Thoracic aorta (tissue), 2 donors: ENCODE measurements at regions not wholly inside any gene's neighbourhood (a gene's known extent, or its start where the extent isn't known, plus 50 kb on each side); places are given as distances from the start of the nearest gene placed in this dataset.

ENCODE experiments used
- ATAC-seq: fragments of 150-250 bp; one replicate; pipeline ENCODE4 v1.8.0; 2017; ENCODE audit warnings: low read depth; ENCODE audit not compliant: insufficient number of reproducible peaks, low FRiP score
- DNase-seq: peaks from one replicate; pipeline ENCODE4 v3.0.0-alpha.2; 2020; ENCODE audit warnings: low spot score
- H3K27ac ChIP-seq, 2 donors: fragments of 200-600 bp; sonication (generic); 1 replicate in 1 of 2; 2 replicates in 1 of 2; pipeline ENCODE4 v1.5.1; 2016; ENCODE audit warnings: mild to moderate bottlenecking in 2 of 2, moderate library complexity in 2 of 2
- H3K27me3 ChIP-seq: fragments of 200-600 bp; sonication (generic); replicated peaks from 2 replicates; pipeline ENCODE4 v1.6.0; 2016; ENCODE audit warnings: mild to moderate bottlenecking; ENCODE audit not compliant: insufficient read depth
- H3K36me3 ChIP-seq: fragments of 200-600 bp; sonication (generic); one replicate; pipeline ENCODE4 v1.5.1; 2016
- H3K4me1 ChIP-seq, 2 donors: fragments of 200-600 bp; sonication (generic); 1 replicate in 1 of 2; 2 replicates in 1 of 2; pipeline versions ENCODE4 v1.5.1 to v1.6.0; 2016; ENCODE audit warnings: low read depth in 2 of 2, mild to moderate bottlenecking in 1 of 2; ENCODE audit not compliant: control insufficient read depth in 1 of 2
- H3K4me3 ChIP-seq: fragments of 200-600 bp; sonication (generic); 2 replicates; pipeline ENCODE4 v1.5.1; 2016; ENCODE audit warnings: mild to moderate bottlenecking
- H3K9me3 ChIP-seq: fragments of 200-600 bp; sonication (generic); 2 replicates; pipeline ENCODE4 v1.5.1; 2016
- TF ChIP-seq, protein P1 (sequence below): fragments of 200-600 bp; sonication (generic); IDR thresholded peaks from one replicate; pipeline ENCODE4 v1.5.1; 2019; ENCODE audit warnings: antibody characterized with exemption

DNA sequence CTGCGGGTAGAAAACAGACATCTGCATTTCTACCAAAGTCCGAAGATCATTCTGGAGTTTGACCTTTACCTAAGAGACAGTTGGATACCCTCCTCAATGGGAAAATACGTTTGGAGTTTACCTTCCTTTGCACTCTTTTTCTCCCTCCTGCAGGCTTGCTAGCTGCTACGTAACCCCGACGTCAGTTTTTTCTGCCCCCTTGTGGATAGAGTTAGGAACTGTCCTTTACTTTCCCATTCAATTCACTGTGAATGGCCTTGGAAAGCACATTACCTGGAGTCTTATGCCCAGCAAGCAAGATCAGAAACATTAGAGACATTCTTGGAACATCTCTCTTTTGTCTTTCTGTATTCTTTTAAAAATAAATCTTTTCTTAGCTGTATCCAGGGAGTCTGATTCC is 250.7 kb downstream of the NAP1L3 start:
- Histone ChIP-seq H3K4me3 (no peak overlapping the region), H3K27me3 (no peaks in the 10 kb centered on the region), H3K36me3 (no peaks in the 10 kb centered on the region), H3K27ac (no peak overlapping the region), H3K4me1 (no peaks in the 10 kb centered on the region), H3K9me3 (no peaks in the 10 kb centered on the region)
- TF ChIP-seq, protein P1, sequence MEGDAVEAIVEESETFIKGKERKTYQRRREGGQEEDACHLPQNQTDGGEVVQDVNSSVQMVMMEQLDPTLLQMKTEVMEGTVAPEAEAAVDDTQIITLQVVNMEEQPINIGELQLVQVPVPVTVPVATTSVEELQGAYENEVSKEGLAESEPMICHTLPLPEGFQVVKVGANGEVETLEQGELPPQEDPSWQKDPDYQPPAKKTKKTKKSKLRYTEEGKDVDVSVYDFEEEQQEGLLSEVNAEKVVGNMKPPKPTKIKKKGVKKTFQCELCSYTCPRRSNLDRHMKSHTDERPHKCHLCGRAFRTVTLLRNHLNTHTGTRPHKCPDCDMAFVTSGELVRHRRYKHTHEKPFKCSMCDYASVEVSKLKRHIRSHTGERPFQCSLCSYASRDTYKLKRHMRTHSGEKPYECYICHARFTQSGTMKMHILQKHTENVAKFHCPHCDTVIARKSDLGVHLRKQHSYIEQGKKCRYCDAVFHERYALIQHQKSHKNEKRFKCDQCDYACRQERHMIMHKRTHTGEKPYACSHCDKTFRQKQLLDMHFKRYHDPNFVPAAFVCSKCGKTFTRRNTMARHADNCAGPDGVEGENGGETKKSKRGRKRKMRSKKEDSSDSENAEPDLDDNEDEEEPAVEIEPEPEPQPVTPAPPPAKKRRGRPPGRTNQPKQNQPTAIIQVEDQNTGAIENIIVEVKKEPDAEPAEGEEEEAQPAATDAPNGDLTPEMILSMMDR: peak; percentile 42
- DNase-seq: no peak
- ATAC-seq: no peak

DNA sequence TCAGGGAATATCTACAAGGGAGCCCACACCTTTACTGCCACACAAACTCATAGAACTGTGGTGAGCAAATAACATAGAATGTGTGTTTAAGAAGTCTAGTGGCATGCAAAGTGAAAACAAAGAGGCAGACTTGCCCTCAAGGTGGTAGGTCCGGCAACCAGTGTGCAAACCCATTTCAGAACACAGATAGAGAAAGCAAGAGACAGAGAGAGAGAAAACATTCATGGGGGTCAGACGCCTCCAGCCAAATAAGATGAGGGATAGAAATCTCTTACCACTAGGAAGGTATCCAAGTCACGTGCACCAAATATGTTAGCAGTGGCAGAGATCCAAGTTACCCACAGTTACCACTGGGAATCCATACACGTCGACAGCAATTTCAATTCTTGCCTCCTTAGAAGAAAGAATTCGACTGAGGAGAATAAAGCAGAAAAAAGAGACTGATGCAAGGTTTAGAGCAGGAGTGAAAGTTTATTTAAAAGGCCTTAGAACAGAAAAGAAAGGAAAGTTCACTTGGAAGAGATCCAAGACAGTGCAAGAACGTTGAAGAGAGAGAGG is 252.8 kb downstream of the NAP1L3 start:
- no peak overlapping the region for H3K27ac ChIP-seq
- no peak for DNase-seq
- no peak overlapping the region for H3K4me3 ChIP-seq
- H3K36me3 ChIP-seq: no peaks in the 10 kb centered on the region
- no peaks in the 10 kb centered on the region for H3K4me1 ChIP-seq
- H3K27me3 ChIP-seq: no peaks in the 10 kb centered on the region
- ATAC-seq: no peak
- no peaks in the 10 kb centered on the region for H3K9me3 ChIP-seq
- TF ChIP-seq, protein P1: no peak

DNA sequence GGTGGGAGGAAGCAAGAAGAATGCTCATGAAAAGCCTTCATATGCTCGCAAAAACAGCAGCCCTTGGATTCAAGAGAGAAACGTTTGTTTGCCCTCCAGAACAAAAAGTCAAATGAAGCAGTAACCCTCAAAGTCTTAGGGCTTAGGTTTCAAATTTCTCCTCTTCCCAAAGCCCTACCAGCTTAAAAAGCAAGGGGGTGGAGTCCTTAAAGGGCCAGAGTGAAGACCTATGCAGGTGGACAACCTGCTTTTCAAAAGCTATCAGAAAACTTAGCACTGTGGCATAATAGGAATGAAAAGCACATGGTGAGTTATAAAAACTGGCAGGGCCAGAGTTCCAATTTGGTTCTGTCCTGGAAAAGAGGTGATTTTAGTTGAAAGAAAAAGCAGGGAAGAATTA is 253.3 kb downstream of the NAP1L3 start:
- ATAC-seq (no peak), DNase-seq (no peak)
- Histone ChIP-seq H3K4me1 (no peaks in the 10 kb centered on the region), H3K36me3 (no peaks in the 10 kb centered on the region), H3K27ac (no peak overlapping the region), H3K4me3 (no peak overlapping the region), H3K27me3 (no peaks in the 10 kb centered on the region), H3K9me3 (no peaks in the 10 kb centered on the region)
- TF ChIP-seq, protein P1: no peak

- ATAC-seq (peak; percentile 28), DNase-seq (no peak)
- H3K27me3 ChIP-seq: no peaks in the 10 kb centered on the region
- no peaks in the 10 kb centered on the region for H3K36me3 ChIP-seq
- no peak overlapping the region for H3K4me3 ChIP-seq
- no peak overlapping the region for H3K27ac ChIP-seq
- no peaks in the 10 kb centered on the region for H3K4me1 ChIP-seq
- H3K9me3 ChIP-seq: no peaks in the 10 kb centered on the region
- TF ChIP-seq, protein P1: no peak
These were observed 253.7 kb downstream of the NAP1L3 start for GRCh38 chrX:93419642-93420041.

- DNase-seq (no peak), ATAC-seq (no peak)
- no peak overlapping the region for H3K4me3 ChIP-seq
- H3K27ac ChIP-seq: no peak overlapping the region
- no peaks in the 10 kb centered on the region for H3K27me3 ChIP-seq
- TF ChIP-seq, protein P1: no peak
- H3K9me3 ChIP-seq: no peaks in the 10 kb centered on the region
- no peaks in the 10 kb centered on the region for H3K36me3 ChIP-seq
- no peaks in the 10 kb centered on the region for H3K4me1 ChIP-seq
These were observed 269.3 kb downstream of the NAP1L3 start for GRCh38 chrX:93404121-93404520.
